Medulla oblongata (tissue), 1 donor: ENCODE measurements at regions not wholly inside any gene's neighbourhood (a gene's known extent, or its start where the extent isn't known, plus 50 kb on each side); places are given as distances from the start of the nearest gene placed in this dataset.
"Not testable (repeated sequence)": the region's sequence is repeated elsewhere in the genome, so short reads cannot be mapped to it uniquely, and the experiment has no call there.

ENCODE experiments used
- DNase-seq: peaks from one replicate; pipeline ENCODE4 v3.0.0-alpha.2; 2015; ENCODE audit errors: extremely low spot score

DNA sequence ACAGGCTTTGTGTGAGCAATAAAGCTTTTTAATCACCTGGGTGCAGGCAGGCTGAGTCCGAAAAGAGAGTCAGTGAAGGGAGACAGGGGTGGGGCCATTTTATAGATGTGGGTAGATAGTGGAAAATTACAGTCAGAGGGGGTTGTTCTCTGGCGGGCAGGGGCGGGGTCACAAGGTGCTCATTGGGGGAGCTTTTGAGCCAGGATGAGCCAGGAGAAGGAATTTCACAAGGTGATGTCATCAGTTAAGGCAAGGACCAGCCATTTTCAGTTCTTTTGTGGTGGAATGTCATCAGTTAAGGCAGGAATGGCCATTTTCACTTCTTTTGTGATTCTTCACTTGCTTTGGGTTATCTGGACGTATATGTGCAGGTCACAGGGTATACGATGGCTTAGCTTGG, 571.3 kb upstream of the PCDH7 start:
- not testable (repeated sequence) for DNase-seq

DNA sequence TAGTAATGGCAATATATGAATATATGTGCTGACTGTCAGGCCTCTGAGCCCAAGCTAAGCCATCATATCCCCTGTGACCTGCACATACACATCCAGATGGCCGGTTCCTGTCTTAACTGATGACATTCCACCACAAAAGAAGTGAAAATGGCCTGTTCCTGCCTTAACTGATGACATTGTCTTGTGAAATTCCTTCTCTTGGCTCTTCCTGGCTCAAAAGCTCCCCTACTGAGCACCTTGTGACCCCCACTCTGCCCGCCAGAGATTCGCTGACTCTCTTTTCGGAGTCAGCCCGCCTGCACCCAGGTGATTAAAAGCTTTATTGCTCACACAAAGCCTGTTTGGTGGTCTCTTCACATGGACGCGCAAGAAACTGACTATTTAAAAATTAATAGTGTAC, 570.6 kb upstream of the PCDH7 start:
- not testable (repeated sequence) for DNase-seq

DNA sequence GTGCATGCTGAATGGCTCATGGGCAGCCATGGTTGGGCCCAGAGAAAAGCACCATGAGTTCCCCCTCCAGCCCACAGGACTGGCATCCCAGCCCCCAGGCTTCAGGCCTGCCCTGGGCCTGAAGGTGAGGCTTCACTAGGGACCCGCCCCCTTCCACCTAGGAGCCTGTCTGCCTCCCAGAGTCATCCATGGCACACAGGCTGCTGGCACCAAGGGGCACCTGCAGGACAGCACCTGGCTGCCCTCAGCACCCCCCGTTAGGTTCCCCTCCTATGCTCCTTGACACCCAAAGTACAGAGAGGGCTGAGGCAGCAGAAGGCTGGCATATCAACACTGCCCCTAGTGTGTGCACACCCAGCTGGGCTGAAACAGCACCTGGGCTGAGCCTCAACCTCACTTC, 566.7 kb upstream of the PCDH7 start:
- no peak for DNase-seq

DNA sequence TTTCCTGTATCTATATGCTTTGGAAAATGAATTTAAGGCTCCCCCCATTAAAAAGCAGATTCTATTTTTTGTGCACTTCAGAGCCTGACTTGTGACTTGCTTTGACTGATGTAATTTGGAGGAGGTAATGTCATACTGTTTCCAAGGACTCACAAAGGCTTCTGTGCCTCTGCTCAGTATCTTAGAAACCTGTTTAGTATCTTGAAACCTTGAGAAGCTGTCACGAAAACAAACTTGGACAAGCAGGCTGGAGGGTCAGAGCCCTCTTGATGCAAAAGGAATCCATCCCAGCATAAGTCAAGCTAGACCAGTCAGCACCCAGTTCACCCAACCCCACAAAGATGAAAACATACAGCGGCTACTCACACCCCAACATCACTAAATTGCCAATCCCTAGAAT, 560.0 kb upstream of the PCDH7 start:
- DNase-seq, result no peak

DNA sequence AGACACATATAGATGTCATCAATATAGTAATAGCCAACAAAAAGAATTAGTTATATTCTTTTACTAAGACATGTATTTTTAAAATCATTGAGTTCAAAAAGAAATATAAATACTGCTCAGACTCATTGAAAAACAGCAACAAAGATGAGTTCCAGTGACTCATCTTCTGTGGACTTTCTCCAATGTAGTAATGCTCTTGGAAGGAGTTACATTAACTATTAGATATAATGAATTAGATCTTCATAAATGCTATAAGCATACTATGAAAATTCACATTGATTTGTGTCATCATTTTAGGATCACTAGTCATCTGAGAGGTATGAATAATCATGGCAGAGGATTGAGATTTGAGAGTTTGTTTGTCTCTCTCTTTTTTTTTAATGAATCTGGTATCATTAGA, 547.8 kb upstream of the PCDH7 start:
- DNase-seq, result no peak

DNA sequence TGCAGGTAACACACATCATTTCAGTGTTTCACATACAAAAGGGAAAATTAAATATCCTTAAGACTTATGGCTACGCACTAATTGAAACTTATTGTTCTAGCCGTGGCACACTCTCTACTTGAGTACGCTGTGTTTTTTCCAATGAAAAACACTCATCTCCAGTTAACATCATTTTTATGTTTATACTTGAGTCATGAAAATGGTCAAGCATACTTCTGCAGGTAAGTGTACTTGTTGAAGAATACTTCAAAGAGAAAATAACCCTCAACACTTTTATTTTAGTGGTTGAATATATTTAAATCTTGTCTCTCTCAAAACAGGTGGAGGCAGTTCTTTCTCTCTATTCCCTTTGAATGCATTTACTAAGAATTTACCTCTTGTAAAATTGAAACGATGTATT, 538.7 kb upstream of the PCDH7 start:
- no peak for DNase-seq

DNA sequence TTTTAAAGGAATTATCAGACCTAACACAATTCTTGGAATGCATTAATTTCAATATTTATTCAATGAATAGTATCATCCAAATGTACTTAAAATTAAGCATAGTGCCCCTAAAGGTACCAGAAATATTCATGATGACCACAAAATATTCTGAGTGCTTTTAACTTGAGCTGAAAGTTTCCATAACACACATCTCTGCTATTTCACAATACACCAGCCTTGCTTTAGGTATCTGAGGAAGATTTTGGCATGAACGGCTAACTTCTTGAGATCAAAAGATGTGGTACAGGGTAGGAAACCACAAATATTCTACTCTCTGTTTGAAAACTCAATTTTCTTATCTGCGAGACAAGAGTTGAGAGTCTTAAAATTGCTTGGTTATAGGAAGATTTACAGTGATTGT, 538.3 kb upstream of the PCDH7 start:
- DNase-seq, result no peak

DNA sequence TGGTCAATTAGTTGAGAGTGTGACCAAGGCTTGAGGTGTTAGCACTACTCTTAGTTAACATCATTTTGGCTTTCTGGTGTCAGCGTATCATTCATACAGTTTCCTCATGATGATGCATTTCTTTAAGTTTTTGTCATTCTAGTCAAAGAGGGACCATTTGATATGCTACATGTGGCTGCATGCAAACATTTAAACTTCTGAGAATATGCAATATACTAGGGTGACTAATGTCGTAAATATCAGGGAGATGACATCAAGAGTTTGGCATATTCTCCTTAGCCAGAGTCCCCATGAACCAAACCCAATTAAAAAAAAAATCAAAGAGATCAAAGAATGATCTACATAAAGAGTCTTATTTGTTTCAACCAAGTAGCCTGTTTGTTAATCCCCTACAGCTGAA, 537.4 kb upstream of the PCDH7 start:
- no peak for DNase-seq

DNA sequence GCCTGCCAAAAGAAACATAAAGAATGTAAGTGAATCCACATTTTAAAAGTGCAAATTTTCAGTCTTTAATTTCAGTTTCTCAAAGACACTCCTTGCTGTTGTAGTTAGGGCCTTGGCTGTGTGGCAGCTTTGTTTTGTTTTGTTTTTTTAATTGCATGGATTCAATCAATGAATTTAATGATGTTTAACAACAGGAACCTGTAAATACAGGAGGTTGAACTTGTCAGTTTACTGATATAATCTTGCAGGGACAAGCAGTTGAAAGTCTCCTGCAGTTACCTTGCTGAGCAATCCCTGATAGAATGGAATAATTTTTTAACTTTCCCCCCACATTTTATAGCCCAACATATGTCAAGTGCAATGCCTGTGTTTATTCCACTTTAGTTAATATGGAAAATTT, 528.3 kb upstream of the PCDH7 start:
- no peak for DNase-seq

DNA sequence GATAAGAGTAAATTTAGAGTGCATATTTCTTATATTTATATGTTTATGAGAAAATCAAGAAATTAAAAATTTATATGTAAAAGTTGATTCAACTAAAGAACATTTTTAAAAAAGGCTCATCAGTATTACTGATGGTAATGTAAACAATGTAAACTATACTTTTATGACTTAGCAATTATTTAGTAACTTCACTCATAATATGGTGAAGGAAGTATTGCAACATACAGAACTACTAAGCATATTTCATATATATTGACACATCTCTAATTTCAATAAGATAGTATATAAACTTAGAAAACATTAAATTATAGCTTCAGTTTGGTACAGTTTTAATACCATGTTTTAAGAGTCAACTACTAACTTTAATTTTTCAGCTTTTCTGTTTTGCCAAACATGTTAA, 512.8 kb upstream of the PCDH7 start:
- DNase-seq, result no peak

DNA sequence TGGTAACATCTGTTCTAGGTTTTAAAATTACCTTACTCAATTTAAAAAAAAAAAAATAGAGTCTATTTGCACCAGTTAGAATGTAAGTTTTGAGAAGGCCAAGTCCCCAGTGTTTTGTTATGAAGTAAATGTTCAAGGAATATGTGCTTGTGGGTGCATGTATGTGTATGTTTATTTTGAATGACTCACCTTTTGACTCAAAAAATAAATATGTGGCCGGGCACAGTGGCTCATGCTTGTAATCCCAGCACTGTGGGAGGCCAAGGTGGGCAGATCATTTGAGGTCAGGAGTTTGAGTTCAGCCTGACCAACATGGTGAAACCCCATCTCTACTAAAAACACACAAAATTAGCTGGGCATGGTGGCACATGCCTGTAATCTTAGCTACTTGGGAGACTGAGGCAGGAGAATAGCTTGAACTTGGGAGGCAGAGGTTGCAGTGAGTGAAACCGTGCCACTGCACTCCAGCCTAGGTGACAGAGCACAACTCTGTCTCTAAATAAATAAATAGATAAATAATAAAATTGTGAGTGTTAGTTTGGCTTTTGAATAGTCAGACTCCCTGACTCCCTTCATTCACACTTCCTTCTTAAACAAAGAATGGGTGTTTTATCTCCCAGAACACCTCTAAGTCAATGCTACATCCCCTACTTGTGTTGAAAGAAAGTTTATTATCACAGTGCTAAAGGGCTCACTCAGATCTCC, 511.3 kb upstream of the PCDH7 start:
- DNase-seq, result no peak

DNA sequence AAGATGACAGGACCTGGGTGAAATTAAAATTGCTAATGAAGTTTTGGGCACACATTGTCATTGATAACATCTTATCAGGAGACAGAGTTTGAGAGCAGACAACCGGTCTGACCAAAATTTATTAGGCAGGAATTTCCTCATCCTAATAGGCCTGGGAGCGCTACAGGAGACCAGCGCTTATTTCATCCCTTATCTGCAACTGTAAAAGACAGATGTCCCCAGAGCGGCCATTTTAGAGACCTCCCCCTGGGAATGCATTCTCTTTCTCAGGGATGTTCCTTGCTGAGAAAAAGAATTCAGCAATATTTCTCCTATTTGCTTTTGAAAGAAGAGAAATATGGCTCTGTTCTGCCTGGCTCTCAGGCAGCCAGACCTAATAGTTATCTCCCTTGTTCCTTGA, 504.2 kb upstream of the PCDH7 start:
- DNase-seq, result not testable (repeated sequence)

DNA sequence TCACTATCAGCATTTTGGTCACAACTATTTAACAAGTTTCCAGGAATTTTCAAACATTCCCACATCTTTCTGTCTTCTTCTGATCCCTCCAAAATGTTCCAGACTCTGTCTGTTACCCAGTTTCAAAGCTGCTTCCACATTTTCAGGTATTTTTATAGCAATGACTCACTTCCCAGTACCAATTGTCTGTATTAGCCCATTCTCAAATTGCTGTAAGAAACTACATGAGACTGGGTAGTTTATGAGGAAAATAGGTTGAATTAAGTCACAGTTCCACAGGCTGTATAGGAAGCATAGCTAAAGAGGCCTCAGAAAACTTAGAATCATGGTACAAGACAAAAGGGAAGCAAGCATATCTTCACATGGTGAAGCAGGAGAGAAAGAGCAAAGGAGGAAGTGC, 475.0 kb upstream of the PCDH7 start:
- DNase-seq, result no peak

DNA sequence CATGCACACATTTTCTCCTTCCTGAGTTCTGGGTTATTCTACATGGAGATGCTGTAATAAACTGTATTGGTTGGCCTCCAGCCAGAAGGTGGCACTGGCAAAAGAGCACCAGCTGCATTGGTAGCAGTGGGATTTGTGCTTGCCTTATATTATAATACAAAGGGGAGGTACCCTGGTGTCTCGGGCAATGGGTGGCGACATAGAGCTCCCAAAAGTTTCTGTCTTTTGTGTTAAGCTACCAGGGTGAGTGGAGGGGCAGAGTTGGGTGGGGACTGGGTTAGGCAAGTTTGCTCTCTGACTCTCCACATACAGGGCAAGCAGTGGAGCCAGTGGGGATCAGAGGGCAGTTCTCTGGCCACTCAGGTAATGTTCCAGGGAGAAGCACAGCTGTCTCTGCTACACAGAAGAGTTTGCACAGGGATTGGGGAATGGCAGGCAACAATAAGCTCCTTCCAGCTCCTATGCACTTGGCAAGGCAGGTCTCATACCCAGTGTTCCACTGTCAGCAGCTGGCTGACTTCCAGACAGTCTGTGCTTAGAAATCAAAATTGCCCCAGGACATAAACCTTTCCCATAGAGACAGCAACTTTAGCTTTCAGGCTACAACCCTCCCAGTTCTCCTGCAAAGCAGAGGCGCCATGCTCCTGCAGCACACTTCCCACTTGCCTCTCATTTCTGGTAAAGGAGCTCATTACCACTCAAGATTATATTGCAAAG, 463.9 kb upstream of the PCDH7 start:
- no peak for DNase-seq

DNA sequence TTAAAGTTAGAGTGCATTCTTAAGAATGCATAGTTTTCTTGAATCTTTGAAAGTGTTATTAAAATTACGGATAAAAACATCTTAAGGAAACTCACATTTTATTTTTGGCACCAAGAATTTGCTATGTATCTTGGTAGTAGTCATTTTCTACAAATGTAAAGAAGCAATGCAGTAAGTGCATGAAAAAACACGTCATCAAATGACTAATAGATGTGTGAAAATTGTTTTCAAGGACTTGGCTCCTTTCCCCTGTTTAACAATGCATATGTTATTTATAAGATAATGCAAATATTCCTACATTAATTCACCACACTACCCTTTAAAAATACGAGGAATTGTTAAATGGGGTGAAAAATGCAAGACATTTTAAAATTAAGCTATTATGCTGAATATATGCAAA, 461.2 kb upstream of the PCDH7 start:
- no peak for DNase-seq

DNA sequence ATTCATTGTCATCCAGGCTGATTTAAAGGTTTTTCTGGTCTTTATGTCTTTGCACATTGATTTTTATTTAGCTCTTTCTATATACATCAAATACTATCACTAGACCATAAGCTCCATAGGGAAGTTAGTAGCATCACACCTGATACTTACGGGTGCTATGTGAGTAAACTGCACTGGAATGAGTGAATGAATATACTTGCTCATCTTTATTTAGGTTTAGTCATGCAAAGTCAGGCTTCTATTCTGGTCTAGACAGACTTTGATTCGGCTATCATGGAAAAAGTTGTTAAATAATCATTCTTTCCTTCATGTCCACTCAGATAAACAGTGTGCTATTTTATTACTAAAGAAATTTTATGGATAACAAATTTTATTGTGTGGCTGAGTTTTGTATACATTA, 457.8 kb upstream of the PCDH7 start:
- DNase-seq, result no peak

DNA sequence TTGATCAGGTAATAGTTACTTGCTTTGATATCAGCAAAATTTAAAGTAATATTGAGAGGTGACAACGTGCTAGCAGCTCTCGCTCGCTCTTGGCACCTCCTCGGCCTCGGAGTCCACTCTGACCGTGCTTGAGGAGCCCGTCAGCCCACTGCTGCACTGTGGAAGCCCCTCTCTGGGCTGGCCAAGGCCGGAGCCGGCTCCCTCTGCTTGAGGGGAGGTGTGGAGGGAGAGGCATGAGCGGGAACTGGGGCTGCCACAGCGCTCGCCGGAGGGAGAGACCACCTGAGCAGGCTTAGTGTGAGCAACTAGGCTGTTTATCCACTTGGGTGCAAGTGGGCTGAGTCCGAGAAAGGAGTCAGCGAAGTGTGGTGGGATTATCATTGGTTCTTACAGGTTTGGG, 455.7 kb upstream of the PCDH7 start:
- DNase-seq, result no peak

DNA sequence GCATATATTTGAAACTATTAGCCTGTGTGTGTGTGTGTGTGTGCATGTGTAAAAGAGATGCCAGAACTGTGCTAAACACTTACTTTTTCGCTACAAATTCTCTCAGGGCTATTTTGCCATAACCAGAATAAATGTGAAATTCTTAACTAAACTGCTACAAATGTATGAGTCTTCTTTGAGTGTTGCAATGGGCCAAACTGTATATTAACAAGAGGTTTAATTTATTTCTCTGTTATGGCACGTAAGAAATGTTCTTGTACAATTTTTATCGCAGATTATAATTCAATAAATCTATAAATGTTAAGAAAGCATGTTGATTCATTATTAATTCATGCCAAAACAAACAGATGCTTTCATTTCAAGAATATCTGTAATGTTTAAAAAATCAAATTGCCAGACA, 454.5 kb upstream of the PCDH7 start:
- no peak for DNase-seq

DNA sequence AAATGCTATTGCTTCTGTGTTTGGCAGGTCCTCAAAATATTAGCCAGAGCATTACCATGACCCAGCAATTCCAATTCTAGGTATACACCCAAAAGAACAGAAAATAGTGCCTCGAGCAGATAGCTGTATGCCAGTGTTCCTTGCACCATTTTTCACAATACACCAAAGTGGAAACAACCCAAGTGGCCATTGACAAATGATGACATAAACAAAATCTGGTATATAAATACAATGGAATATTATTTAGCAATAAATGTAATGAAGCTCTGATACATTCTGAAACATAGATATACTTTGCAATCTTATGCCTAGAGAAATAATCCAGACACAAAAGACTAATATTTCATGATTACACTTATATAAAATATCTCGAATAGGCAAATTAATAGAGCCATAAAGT, 451.8 kb upstream of the PCDH7 start:
- no peak for DNase-seq

DNA sequence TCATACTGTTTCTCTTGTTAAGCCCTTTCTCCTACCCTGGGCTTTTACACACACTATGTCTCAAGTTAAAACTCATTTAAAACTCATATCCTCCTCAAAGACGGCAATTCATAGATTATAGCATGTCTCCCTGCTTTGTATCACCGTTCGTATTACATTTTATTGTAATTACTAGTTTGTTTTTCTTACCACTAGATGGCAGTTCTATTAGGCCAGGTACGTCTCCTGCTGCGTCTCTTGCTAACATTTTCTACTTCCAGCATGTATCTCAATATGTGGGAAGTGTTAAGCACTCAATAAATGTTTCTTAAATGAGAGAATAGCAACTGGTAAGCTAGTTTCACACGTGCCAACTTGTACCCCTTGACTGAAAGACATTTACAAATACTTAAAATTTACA, 450.3 kb upstream of the PCDH7 start:
- no peak for DNase-seq

DNA sequence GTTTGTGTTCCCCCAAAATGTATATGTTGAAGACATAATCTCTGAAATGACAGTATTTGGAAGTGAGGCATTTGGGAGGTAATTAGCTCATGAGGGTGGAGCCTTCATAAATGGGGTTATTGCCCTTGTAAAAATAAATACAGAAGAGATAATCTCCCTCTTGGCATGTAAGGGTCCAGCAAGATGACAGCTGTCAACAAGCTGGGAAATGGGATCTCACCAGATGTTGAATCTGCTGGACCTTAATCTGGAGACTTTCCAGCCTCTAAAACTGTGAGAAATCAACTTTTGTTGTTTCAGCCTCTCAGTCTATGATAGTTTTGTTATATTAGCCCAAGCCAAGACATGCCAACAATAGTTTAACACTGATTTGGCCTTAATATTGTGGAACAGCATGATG, 438.2 kb upstream of the PCDH7 start:
- DNase-seq, result no peak

DNA sequence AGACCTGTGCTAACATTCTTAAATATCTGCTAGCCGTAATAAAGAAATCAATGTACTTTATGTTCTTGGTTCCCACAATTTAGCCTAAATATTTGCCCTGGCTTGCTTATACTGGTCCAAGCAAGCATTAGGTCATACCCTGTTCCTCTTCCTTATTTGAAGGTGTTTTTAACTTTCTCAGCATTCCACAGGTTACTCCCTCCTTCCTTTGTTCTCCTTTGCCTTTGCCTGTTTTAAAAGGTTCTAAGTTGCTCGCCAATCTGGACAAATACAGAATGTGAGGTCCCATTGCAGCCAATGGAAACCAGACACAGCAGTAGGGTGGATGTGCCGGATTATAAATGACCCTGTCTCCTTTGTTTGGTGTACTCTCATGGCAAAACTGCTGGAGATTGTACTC, 436.8 kb upstream of the PCDH7 start:
- no peak for DNase-seq

DNA sequence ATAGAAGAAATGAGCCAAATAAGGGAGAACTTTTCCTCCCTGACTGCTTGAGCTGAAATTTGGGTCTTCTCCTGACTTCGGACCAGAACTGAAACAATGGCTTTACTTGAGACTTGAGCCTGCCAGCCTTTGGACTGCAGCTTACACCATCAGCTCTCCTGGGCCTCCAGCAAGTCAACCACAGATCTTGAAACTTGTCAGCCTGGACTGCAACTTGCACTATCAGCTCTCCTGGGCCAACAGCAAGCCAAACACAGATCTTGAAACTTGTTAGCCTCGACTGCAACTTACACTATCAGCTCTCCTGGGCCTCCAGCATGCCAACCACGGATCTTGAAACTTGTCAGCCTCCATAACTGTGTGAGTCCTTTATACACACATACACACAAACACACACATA, 425.9 kb upstream of the PCDH7 start:
- DNase-seq, result no peak

DNA sequence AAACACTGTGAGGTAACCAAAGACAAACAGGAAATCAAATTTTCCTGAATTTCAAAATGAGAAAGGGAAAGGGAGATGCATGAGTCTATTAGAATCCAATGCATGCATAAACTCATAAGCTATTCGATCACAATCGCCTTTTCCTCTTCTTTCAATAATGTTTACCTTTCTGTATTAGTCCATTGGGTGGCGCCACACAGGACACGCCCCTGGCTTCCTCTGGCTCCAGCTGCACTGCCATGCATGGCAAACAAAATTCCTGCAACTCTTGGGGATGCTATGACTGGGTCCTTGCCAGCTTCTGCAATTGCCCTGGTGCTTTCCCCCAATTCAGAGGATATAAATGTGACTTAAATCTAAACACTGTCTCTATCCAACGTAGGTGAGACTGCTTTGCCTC, 424.5 kb upstream of the PCDH7 start:
- no peak for DNase-seq
